Testis (tissue), 2 donors: ENCODE measurements at regions not wholly inside any gene's neighbourhood (a gene's known extent, or its start where the extent isn't known, plus 50 kb on each side); places are given as distances from the start of the nearest gene placed in this dataset.
"Not testable (repeated sequence)": the region's sequence is repeated elsewhere in the genome, so short reads cannot be mapped to it uniquely, and the experiment has no call there.

Experiments
- DNase-seq: peaks from one replicate; pipeline ENCODE4 v3.0.0-alpha.2; 2019
- H3K27ac ChIP-seq, 2 donors: fragments of 200-600 bp; sonication (generic); one replicate each; pipeline ENCODE4 v1.5.1; 2019
- H3K27me3 ChIP-seq: fragments of 200-600 bp; sonication (generic); one replicate; pipeline ENCODE4 v1.5.1; 2019
- H3K36me3 ChIP-seq: fragments of 200-600 bp; sonication (generic); one replicate; pipeline ENCODE4 v1.5.1; 2017; ENCODE audit warnings: low read depth; ENCODE audit errors: missing control alignments
- H3K4me1 ChIP-seq: fragments of 200-600 bp; sonication (generic); one replicate; pipeline ENCODE4 v1.5.1; 2019
- H3K4me3 ChIP-seq, 2 donors: fragments of 200-600 bp; sonication (generic); one replicate each; pipeline ENCODE4 v1.5.1; 2017 to 2019
- H3K9me3 ChIP-seq: fragments of 200-600 bp; sonication (generic); one replicate; pipeline ENCODE4 v1.5.1; 2017
- POLR2A ChIP-seq: fragments of 450-650 bp; IDR thresholded peaks from one replicate; pipeline ENCODE4 v1.6.1; 2017; ENCODE audit warnings: antibody characterized with exemption, mild to moderate bottlenecking, moderate library complexity
- WGBS, 2 donors: methylation state at CpG; one replicate each; pipeline ENCODE4 v1.1.5; 2018; 5-methylcytosine and 5-hydroxymethylcytosine counted together
- intact Hi-C: fragments of 100-400 bp; cut with DNase I; formaldehyde crosslinking; loops from one replicate; pipeline ENCODE4 v1.15.1; 2023; ENCODE audit warnings: low total_unique reads
- TF ChIP-seq, protein P1 (sequence below), 3 experiments: fragments of 450-650 bp in 2 of 3; fragments of 200-600 bp in 1 of 3; sonication (generic) in 1 of 3; IDR thresholded peaks; one replicate each; pipeline ENCODE4 v1.5.1; 2016 to 2019; ENCODE audit warnings: antibody characterized with exemption in 3 of 3, mild to moderate bottlenecking in 2 of 3, moderate library complexity in 1 of 3

DNA sequence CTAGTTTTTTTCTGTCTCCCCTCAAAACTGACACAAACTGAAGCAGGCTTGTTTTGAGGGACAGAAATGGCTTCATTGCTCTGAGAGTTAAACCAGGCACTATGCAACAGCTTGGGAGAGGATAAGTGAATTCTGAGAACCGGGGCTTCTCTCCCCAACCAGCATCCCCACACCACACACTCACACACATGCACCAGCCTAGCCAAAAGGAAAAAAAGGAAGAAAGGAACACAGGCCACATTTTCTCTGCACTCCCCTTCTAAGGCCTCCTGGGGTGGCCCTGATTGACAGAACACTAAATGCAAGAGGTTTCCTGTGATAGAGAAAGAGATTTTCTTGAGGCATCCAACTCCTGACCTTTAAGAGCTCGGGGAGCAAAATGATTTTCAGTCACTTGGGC lies 177.5 kb downstream of the TLE3 start:
- WGBS, 2 donors: 65 to 84% methylated on average over 2 of the region's 2 CpGs
- Histone ChIP-seq H3K36me3 (no peaks in the 10 kb centered on the region), H3K27me3 (no peaks in the 10 kb centered on the region), H3K4me1 (no peaks in the 10 kb centered on the region), H3K9me3 (no peaks in the 10 kb centered on the region), H3K4me3 (no peak overlapping the region), H3K27ac (no peak overlapping the region)
- no peak for DNase-seq
- TF ChIP-seq, protein P1, sequence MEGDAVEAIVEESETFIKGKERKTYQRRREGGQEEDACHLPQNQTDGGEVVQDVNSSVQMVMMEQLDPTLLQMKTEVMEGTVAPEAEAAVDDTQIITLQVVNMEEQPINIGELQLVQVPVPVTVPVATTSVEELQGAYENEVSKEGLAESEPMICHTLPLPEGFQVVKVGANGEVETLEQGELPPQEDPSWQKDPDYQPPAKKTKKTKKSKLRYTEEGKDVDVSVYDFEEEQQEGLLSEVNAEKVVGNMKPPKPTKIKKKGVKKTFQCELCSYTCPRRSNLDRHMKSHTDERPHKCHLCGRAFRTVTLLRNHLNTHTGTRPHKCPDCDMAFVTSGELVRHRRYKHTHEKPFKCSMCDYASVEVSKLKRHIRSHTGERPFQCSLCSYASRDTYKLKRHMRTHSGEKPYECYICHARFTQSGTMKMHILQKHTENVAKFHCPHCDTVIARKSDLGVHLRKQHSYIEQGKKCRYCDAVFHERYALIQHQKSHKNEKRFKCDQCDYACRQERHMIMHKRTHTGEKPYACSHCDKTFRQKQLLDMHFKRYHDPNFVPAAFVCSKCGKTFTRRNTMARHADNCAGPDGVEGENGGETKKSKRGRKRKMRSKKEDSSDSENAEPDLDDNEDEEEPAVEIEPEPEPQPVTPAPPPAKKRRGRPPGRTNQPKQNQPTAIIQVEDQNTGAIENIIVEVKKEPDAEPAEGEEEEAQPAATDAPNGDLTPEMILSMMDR (IDR thresholded peaks at IDR 0.05): no peak
- no peak for TF ChIP-seq POLR2A
- intact Hi-C loops: no loop called here

DNA sequence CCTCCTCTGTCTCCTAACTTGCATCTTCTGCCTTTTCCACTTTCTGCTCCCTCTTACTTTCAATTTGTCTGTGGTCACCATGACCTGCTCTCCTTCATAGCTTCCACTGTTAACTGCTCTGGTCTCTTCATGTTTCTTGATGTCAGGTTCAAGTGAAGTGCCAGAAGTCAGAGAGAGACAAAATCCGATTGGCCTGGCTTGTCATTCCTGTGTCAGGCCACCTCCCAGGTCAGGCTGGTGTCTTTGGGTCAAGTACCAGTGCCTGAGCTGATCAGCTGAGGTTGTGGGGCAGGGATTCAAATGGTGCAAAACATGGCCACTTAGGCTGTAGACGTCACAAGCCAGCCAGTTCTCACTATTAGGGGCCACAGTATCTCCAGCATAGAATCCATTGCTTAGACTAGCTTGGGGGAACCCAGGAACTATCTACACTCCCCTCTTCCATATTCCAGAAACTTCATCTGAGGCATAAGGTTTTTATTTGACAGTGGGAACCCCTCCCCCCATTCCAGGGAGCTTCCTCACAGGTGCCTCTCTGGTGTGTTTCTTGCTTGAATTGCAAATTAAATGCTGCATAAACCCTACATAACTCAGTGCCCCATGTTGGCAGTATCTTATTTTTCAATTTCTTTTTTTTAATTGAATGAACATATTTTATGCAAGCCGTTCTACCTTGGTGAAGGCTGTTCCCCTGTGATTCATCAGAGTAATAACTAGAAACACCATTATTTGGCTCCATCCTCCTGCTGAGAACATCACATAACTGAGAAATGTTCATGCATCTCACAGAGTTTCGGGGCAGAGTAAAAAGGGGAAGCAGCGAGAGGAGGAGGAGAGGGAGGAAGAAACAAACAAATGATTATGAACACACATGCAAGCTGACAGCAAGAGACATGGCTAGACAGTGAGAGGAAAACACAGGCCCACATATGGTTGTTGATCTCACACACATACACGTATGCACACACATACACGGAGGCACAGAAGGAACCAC lies 175.8 kb downstream of the TLE3 start:
- no peaks in the 10 kb centered on the region for H3K4me1 ChIP-seq
- H3K27me3 ChIP-seq: no peaks in the 10 kb centered on the region
- no peak overlapping the region for H3K4me3 ChIP-seq
- H3K27ac ChIP-seq: no peak overlapping the region
- no peak for TF ChIP-seq POLR2A
- TF ChIP-seq, protein P1 (IDR thresholded peaks at IDR 0.05): no peak
- WGBS, 2 donors: 83 to 88% methylated on average over 7 of the region's 7 CpGs
- intact Hi-C loops: no loop called here
- DNase-seq: no peak
- no peaks in the 10 kb centered on the region for H3K9me3 ChIP-seq
- no peaks in the 10 kb centered on the region for H3K36me3 ChIP-seq

DNA sequence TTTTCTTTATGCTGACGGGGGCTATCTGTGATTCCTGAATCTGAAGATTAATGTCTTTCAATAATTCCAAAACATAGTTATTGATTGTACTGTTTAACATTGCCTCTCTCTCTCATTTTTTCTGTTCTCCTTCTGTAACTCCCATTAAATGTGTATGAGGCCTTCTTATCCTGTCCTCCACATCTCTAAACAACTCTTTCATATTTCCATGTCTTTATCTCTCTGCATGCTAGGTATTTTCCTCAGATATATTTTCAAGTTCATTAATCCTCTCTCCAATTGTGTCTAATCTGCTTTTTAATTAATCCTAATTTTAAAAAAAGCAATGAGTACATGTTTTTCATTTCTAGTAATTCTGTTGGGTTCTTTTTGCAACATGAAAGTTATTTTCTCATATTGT lies 173.2 kb downstream of the TLE3 start:
- H3K9me3 ChIP-seq: no peaks in the 10 kb centered on the region
- WGBS, 2 donors: 77 to 87% methylated on average over 1 of the region's 1 CpG
- H3K4me1 ChIP-seq: no peaks in the 10 kb centered on the region
- H3K27ac ChIP-seq: no peak overlapping the region
- H3K4me3 ChIP-seq: no peak overlapping the region
- no peaks in the 10 kb centered on the region for H3K27me3 ChIP-seq
- no peak for TF ChIP-seq POLR2A
- TF ChIP-seq, protein P1 (IDR thresholded peaks at IDR 0.05): no peak
- intact Hi-C loops: no loop called here
- DNase-seq: no peak
- H3K36me3 ChIP-seq: no peaks in the 10 kb centered on the region

DNA sequence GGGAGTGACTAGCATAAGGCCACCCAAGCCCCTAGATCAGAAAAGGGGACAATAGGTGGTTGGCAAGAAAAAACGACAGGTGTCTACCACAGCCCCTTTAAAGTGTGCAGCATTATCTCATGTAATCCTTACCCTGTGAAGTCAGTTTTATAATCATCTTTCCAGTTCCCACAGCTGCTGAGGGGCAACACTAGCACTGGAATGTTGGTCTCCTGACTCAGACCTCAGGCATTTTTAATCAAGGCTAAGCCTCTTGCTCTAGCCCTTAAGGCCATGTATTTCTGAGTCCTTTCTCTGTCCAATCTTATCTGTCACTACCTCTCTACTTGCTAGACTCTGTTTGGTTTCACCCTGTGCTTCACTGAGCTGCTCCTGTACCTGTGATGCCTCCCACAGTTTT lies 171.7 kb downstream of the TLE3 start:
- Histone ChIP-seq H3K4me1 (no peaks in the 10 kb centered on the region), H3K9me3 (no peaks in the 10 kb centered on the region), H3K27ac (no peak overlapping the region), H3K27me3 (no peaks in the 10 kb centered on the region), H3K4me3 (no peak overlapping the region), H3K36me3 (no peaks in the 10 kb centered on the region)
- WGBS, 2 donors: 78 to 89% methylated on average over 1 of the region's 1 CpG
- TF ChIP-seq, protein P1 (IDR thresholded peaks at IDR 0.05): no peak
- no peak for TF ChIP-seq POLR2A
- no peak for DNase-seq
- intact Hi-C loops: no loop called here

DNA sequence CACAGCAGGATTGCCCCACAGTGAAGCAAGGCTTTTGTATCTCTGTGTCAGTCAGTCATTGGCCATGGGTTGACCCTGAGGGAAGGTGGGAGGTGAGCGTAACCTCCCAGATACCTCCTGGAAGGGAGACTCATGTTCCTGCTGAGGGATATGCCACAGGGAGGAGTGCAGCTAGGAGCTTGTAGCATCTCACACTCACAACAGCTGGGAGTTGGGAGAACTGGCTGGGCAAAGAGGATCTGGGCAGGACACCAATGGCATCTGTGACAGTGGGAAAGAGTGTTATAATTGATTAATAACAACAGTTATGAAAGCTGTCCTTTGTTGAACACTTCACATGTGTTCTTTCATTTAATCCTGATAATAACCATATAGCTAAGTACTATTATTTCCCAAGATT lies 171.0 kb downstream of the TLE3 start:
- Histone ChIP-seq H3K36me3 (no peaks in the 10 kb centered on the region), H3K4me3 (no peak overlapping the region), H3K27me3 (no peaks in the 10 kb centered on the region), H3K27ac (no peak overlapping the region), H3K9me3 (no peaks in the 10 kb centered on the region), H3K4me1 (no peaks in the 10 kb centered on the region)
- intact Hi-C loops: no loop called here
- TF ChIP-seq POLR2A: no peak
- TF ChIP-seq, protein P1 (IDR thresholded peaks at IDR 0.05): no peak
- no peak for DNase-seq
- 60 to 94% methylated on average over 1 of the region's 1 CpG for WGBS, 2 donors

DNA sequence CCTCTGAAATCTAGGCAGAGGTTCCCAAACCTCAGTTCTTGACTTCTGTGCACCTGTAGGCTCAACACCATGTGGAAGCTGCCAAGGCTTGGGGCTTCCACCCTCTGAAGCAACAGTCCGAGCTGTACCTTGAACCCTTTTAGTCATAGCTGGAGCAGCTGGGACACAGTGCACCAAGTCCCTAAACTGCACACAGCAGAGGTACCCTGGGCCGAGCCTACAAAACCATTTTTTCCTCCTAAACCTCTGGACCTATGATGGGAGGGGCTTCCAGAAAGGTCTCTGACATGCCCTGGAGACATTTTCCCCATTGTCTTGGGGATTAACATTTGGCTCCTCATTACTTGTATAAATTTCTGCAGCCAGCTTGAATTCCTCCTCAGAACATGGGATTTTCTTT lies 168.8 kb downstream of the TLE3 start:
- H3K4me1 ChIP-seq, intact Hi-C loops, DNase-seq, H3K27me3 ChIP-seq, H3K27ac ChIP-seq, H3K9me3 ChIP-seq, H3K36me3 ChIP-seq, H3K4me3 ChIP-seq: not testable (repeated sequence)
- 85 to 100% methylated on average over 2 of the region's 2 CpGs for WGBS, 2 donors
